ENCODE measurements at regions not wholly inside any gene's neighbourhood (a gene's known extent, or its start where the extent isn't known, plus 50 kb on each side); places are given as distances from the start of the nearest gene placed in this dataset.

GRCh38 chr4:136637071-136637777 is 895.1 kb downstream of the PCDH18 start:
- no peak for DNase-seq

- no peak for DNase-seq
Observed at GRCh38 chr4:136636155-136636554, 896.1 kb downstream of the PCDH18 start.

GRCh38 chr4:136634121-136634520 is 898.2 kb downstream of the PCDH18 start:
- DNase-seq, result no peak

- DNase-seq, result no peak
Observed at GRCh38 chr4:136599890-136600289, 932.4 kb downstream of the PCDH18 start.

GRCh38 chr4:136590440-136590839 is 941.9 kb downstream of the PCDH18 start:
- DNase-seq, result no peak

GRCh38 chr4:136583567-136583966 is 948.7 kb downstream of the PCDH18 start:
- no peak for DNase-seq

- DNase-seq, result no peak
Observed at GRCh38 chr4:136581119-136581518, 951.2 kb downstream of the PCDH18 start.

- DNase-seq, result no peak
Observed at GRCh38 chr4:136575146-136575545, 957.1 kb downstream of the PCDH18 start.

GRCh38 chr4:136573460-136573859 is 958.8 kb downstream of the PCDH18 start:
- no peak for DNase-seq

GRCh38 chr4:136571315-136571714 is 961.0 kb downstream of the PCDH18 start:
- no peak for DNase-seq

GRCh38 chr4:136562834-136563233 is 969.5 kb downstream of the PCDH18 start:
- DNase-seq, result no peak

GRCh38 chr4:136558940-136559494 is 973.3 kb downstream of the PCDH18 start:
- no peak for DNase-seq

- no peak for DNase-seq
Observed at GRCh38 chr4:136557396-136557795, 974.9 kb downstream of the PCDH18 start.

GRCh38 chr4:136554033-136554432 is 978.3 kb downstream of the PCDH18 start:
- DNase-seq, result no peak

GRCh38 chr4:136551753-136552152 is 980.5 kb downstream of the PCDH18 start:
- DNase-seq, result no peak

GRCh38 chr4:136540747-136541146 is 991.5 kb downstream of the PCDH18 start:
- no peak for DNase-seq

GRCh38 chr4:136528131-136528530 is 1004.2 kb downstream of the PCDH18 start:
- DNase-seq, result no peak

GRCh38 chr4:136526517-136526916 is 1005.8 kb downstream of the PCDH18 start:
- no peak for DNase-seq

GRCh38 chr4:136524039-136524438 is 1008.3 kb downstream of the PCDH18 start:
- DNase-seq, result no peak

- no peak for DNase-seq
Observed at GRCh38 chr4:136516371-136516770, 1015.9 kb downstream of the PCDH18 start.

GRCh38 chr4:136505020-136505419 is 1027.3 kb downstream of the PCDH18 start:
- peak; percentile 50 for DNase-seq

- DNase-seq, result no peak
Observed at GRCh38 chr4:136495851-136496250, 1036.4 kb downstream of the PCDH18 start.

- no peak for DNase-seq
Observed at GRCh38 chr4:136495076-136495475, 1037.2 kb downstream of the PCDH18 start.

- DNase-seq, result no peak
Observed at GRCh38 chr4:136489101-136489500, 1043.2 kb downstream of the PCDH18 start.

GRCh38 chr4:136484996-136485395 is 1047.3 kb downstream of the PCDH18 start:
- DNase-seq, result no peak

All from retina (tissue), 1 donor.